ENCODE measurements at regions not wholly inside any gene's neighbourhood (a gene's known extent, or its start where the extent isn't known, plus 50 kb on each side); places are given as distances from the start of the nearest gene placed in this dataset.

DNA sequence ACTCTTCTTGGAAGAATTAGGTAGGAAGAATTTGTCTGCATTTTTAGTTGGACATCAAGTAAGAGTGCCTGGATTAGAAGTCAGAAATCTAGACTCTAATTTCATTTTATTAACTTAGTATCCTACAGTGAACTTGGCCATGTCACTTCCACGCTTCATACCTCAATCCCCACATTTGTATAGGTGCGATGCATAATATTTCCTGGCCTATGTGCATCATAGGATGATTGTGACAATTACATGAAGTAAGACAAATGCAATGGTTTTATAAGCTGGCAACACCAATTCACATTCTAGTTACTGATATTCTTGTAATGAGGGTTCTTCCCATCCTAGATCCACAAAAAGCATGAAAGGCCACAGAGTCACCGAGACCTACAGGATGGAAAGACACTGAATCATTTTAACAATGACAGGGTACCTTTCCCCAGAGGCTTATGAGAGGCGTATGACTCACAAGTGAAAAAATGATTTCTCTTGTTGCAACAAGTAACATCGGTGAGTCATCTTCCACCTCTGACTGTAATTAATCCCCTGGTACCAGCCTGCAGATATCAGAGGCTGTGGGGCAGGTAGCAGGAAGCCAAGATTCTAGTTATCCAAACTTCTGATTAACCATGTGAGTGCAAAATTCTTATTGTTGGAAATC lies 56.0 kb upstream of the OR5AK2 start:
- ATAC-seq (no peak), DNase-seq (no peak)
- intact Hi-C loops (cut with micrococcal nuclease), result no loop called here

DNA sequence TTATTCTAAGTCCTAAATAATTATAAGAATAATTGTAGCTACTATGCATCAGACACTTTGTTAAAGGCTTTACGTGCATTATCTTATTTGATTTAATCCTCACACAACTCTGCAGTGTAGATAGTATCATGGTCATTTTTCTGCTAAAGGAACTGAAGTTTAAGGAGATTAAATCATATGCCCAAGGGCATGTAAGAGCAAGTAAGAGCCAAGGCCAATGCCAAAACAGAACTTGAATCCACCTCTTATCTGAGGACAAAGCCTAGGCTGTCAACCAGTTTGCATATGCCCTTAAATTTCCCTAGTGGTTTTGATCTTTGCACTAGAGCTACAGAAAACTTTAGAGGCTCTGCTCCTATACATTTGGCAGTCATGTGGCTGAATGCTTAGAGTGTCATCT lies 65.6 kb upstream of the OR5AK2 start:
- no peak for DNase-seq
- intact Hi-C loops (cut with micrococcal nuclease), result no loop called here
- no peak for ATAC-seq

DNA sequence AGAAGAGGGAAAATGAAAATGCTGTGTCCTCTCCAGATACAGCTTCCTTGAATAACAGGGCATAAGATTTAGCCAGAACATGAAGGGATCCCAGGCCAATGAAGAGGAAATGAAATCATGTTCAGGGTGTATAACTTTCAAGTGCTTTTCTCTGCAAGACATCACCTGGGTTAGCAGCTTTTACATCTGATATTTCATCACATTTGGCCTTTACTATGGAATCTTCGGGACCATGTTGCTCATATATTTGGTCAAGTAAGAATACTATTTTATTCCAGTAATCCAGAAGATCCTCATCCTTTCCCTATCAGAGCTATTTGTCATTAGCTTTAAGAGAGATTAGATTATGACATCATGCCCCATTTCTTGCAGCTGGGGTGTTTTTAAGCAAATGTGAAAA lies 66.3 kb upstream of the OR5AK2 start:
- intact Hi-C loops (cut with micrococcal nuclease), result no loop called here

DNA sequence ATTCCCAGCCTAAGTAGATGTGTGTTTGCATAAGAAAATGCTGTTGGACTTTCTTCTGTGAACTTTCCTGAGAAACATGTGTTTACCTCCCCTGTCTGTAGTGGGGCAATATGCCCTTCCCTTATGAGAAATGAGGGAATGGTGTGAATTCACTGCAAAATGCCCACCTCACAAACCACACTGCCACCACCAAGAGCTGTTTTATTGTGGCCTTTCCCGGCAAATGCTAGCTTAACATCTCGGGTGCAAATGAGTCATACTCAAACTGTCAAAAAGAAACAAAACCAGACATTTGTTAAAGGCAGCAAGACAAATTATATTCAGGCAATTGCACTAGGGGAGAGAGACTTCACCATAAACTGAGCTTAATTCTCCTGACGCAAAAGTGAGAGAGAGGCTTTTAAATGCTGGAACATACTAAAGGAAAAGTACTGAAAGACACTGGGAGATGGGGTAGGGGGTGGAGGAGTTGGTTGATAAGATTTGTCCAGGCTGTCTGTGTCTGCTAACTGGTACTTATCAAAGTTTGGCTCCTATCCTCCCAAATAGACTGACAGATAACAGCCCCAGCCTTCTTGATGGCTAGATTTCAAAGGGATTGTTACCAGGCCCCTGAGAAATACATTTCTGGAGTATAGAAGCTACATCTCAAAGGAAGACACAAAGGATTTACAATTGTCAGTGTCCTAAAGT lies 70.9 kb upstream of the OR5AK2 start:
- intact Hi-C loops (cut with micrococcal nuclease), result no loop called here
- no peak for DNase-seq
- no peak for ATAC-seq

More for the DNA sequence above, 66.3 kb upstream of the OR5AK2 start:
- DNase-seq (no peak), ATAC-seq (peak; percentile 22)

DNA sequence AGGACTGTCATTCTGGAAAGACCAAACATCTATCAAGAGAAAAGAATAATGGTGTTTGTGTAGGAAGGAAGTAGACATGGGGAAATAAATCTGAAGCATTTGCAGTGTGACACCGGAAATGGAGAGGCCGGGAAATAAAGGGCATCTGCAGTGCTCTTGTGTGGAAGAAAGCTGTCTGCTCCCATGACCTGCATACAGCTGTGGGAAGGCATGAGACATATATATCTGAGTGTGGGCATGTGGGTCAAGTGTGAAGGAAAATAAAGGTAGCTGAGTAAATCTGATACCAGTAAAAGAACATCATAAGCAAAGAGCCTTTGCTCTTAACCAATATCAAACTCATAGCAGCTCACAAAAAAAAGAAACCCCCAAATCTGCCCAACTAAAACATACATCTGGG lies 72.1 kb upstream of the OR5AK2 start:
- ATAC-seq (no peak), DNase-seq (no peak)
- intact Hi-C loops (cut with micrococcal nuclease), result no loop called here

DNA sequence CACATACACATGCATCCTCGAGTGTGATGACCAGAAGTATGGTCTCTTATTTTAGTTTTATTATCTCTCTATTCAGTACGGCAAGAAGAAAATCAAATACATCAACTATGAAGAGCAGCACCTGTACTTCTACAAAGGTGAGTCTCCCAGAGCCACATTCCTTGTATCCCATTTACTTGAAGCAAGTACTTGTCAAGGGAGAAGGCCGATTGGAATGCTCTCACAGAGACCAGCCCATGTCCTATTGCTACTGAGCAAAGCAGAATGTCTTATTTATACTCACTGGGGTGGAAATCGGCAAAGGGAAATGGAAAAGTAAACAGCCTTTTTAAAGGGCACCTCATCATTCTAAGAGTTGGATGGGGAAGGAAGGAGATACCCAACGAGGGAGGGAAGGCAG lies 72.6 kb upstream of the OR5AK2 start:
- DNase-seq, result no peak
- no peak for ATAC-seq
- intact Hi-C loops (cut with micrococcal nuclease), result no loop called here

DNA sequence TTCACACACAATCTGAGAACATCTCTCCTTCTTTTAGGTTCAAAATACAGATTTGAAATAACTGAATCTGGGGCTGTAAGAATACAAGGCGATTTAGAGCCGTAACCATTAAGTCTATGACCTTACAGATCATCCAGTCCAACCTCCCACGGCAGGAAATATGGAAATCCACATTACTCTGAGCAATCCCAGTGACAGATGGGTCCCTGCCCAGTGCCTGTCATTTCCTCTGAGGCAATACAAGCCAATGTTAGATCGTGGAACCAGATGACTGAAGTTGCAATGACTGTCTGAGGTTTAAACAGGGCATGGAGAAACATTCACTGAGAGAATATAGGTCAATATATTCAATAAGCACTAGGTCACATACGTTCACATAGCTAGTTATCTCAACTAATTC lies 77.4 kb upstream of the OR5AK2 start:
- DNase-seq (no peak), ATAC-seq (no peak)
- intact Hi-C loops (cut with micrococcal nuclease), result no loop called here

DNA sequence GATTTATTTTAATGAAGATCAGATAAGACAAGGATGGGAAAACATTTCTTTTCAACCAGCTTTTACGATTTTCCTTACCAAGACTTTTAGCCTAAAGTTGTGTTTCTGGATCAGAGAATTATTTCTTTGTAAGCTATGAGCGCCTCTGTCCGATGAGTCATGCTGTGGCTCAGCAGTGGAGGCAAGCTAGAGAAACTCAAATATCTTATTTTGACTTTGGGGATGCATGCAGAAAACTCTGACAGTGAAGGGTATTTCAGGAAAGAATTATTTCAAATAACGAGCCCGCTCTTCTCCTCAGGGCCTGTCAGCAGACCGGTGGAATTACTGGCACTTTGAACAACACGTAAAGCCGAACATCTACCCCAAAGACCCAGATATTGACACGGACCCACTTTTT lies 77.9 kb upstream of the OR5AK2 start:
- intact Hi-C loops (cut with micrococcal nuclease), result no loop called here
- DNase-seq, result no peak
- no peak for ATAC-seq

DNA sequence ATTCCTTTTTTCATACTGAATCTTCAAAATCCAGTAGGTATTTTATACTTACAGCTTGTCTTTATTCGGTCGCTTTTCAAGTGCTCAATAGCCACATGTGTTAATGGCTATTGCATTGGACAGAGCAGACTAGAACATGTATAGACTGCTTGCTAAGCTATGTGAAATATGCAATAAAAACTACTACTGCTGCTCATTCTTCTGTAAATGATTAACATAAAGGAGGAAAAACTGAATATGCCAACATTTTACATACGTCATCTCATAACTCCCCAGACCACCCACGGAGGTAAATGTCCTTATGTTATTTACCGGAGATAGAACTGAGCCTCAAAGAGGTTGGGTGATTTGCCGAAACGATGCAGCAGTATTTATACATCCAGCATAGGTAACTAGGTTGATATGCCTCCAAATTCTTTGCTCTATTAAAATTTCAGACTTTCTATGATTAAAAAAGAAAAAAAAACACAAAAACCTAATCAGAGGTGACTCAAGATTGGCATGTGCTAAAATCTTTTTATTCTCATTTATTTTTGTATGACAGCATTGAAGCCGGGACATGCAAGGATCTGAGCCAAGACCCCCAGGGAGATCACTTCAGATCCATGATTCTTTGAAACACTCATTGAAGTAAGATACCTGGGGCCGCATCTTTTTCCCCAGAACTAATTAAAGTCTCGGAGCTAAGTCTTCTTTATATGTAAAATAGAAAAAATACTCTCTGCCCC lies 78.5 kb upstream of the OR5AK2 start:
- ATAC-seq (no peak), DNase-seq (no peak)
- intact Hi-C loops (cut with micrococcal nuclease), result no loop called here

DNA sequence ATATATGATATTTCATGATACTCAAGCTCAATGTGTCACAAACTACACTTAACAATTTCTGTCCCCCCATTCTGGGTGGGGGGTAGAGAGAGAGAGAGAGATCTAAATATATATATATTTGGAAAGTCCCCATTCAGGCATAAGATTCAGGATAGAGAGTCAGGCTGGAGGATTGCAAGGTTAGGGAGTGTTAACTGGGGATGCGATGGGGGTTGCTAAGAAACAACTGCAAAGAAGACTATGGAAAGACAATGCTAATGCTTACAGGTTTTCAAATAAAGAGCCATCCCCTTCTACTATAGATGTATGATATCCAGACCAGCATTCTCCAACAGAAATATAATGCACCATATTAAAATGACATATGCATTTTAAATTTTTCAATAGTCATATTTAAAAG lies 79.2 kb upstream of the OR5AK2 start:
- DNase-seq (no peak), ATAC-seq (no peak)
- intact Hi-C loops (cut with micrococcal nuclease), result no loop called here

DNA sequence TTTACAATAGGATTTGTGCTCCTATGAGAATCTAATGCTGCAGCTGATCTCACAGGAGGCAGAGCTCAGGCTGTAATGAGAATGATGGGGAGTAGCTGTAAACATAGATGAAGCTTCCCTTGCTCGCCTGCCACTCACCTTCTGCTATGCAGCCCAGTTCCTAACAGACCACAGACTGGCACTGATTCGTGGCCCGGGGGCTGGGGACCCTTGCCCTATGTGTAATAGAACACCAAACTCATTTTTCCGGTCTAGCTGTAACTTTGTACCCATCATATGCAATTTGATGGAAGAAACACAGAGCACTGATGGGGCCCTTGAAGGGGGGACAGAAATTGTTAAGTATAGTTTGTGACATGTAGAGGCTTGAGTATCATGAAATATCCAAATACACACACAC lies 79.6 kb upstream of the OR5AK2 start:
- DNase-seq, result no peak
- ATAC-seq, result no peak
- intact Hi-C loops (cut with micrococcal nuclease), result no loop called here

DNA sequence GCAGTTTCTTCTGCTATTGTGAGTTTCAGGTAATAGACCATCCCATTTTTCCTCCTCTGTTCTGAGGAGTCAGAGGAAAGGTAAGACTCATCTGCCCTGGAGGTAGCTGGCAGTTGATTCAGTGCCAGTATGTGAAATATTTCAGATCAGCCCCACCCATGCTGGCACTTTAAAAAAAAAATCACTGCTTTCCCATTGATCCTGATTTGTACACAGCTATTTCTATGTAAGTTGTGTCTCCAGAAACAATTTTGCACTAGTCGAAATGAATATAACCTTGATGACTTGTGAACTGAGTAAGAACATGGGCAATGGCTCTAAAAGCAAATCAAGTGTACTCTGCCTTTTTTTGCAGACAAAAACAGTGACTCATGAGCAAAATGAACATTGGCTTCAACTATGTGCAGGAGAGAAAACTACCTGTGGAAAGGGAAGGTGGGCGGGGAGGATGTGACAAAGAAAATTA lies 82.0 kb upstream of the OR5AK2 start:
- ATAC-seq, result no peak
- intact Hi-C loops (cut with micrococcal nuclease), result no loop called here
- no peak for DNase-seq

DNA sequence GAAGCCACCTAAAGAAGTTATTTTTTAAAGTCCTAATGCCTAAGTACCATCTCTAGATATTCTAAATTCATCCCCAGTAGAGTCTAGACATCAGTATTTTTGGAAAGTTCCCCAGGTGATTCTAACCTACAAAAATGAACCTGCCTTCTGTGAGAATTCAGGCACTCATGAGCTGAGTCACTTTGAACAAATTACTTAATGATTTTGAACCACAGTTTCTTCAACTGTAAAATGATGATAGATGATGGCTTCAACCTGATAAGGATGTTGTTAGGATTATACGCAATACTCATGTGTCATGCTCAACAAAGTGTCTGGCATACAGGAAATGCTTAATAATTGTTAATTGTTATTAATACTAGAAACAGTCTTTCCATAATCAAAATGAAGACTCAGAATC lies 82.8 kb upstream of the OR5AK2 start:
- DNase-seq (no peak), ATAC-seq (no peak)
- intact Hi-C loops (cut with micrococcal nuclease), result no loop called here

DNA sequence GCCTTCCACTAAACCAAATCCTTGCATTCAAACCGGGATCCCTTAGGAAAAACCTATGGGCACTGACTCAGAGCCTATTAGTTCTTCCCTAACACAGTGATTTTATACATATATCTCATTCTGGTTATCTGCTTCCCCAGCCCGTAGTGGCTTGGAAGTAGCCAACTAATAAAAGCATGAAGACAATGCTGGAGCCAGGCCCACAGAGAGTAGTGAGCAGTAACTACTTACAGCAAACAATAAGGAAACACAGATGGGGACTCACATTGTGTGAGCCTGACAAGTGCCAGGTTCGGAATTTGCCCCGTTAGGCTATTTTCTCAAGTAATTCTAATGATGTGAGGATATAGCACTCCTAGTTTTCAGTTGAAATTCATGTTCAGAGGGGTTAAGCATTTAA lies 83.3 kb upstream of the OR5AK2 start:
- intact Hi-C loops (cut with micrococcal nuclease), result no loop called here
- DNase-seq (no peak), ATAC-seq (no peak)

DNA sequence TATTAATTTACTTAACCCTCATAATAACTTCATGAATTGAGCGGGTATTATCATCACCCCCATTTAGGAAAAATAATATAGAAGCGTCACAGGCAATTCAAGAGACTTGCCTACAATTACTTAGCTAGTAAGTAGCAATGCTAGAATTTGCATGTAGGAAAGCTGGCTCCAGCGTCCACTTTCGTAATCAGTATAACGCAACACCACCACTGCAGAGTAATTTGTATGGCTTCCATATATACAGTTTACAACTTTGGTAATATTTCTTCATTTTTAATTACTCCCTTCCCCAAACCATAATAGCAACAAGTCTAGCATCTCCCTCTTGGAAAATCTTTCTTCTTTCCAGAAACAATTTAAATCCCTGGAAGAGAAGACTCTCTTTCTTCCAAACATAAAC lies 89.9 kb upstream of the OR5AK2 start:
- no peak for ATAC-seq
- intact Hi-C loops (cut with micrococcal nuclease), result no loop called here
- no peak for DNase-seq

DNA sequence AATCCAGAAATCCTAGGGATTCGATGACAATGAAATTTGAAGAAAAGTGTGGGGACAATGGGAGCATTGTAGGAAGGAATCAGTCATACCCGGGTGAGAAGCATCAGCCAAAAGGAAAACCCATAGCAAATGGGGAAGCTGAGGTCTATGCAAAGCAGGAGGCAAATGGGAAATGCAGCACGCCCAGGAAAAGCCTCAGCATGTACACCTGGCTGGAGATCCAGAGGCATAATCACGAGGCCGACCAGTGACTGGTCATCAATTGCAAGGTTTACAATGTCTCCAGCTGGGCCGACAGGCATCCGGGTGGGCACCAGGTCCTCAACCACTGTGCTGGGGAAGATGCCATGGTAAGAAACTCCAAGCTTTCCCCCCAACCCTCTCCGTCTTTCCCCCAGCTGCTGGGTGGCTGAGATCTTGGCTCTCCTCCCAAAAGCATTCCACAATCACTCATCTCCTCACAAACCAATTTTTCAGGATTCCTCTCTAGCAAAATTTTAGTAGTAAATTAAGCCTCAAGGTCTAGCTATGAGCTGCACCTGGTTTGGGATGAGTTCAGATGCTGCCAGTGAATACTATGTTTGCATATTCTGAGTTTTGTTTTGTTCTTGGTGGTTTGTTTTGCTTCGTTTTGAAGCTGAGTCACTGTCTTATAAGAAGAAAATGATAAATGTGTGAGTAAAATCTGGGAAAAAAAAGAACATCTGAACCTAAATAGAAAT lies 98.0 kb upstream of the OR5AK2 start:
- DNase-seq (no peak), ATAC-seq (no peak)
- intact Hi-C loops (cut with micrococcal nuclease), result no loop called here

DNA sequence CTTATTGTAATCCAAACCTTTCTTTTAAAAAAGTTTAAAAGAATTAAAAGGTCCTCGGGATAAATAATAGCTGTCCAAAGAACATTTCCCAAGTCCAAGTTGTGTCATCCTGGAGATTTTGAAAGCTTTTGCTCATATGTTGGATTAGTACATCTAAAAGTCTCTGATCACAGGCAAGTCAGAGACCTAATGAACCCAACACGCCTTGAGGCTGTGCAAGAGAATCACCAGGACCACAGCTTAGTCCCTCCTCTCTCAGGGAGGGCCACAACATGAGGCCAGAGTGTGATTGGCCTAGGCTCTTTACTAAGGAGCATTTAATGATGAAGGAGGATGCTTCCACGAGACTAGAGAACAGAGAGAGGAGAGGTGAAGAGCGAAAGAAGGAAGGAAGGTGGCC lies 98.7 kb upstream of the OR5AK2 start:
- DNase-seq, result no peak
- intact Hi-C loops (cut with micrococcal nuclease), result no loop called here
- no peak for ATAC-seq

DNA sequence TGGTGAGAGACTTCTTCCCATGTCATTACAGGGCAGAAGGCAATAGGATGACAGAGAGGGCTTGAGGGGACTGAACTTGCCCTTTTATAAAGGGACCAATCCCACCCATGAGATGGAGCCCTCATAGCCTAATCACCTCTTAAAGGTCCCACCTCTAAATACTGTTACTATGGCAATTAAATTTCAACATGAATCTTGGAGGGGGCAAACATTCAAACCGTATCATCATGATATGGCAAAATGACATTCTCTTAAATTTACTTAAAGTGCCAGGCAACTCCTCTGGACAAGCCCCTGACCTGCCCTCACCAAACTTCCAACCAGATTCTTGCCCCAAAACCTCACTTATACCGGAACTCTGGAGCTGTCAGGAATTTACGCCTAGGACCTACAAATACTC lies 100.8 kb upstream of the OR5AK2 start:
- no peak for ATAC-seq
- intact Hi-C loops (cut with micrococcal nuclease), result no loop called here
- DNase-seq, result no peak

DNA sequence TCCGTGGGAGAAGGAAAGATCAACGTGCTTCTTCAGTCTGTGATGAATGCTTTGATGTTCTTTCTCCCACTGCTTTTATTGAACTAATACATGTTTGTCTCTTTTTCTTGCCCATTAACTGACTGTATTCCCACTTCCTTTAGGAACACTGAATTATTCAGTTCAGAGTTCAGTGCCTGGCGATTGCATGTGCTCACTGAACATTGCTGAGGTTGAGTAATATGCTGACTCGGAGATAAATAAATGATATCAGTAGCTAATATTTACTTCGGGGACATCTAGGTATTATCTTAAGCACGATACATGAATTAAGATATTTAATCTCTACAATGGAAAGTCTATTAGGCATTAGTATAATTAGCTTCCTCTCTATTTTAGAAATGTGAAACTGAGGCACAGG lies 102.3 kb upstream of the OR5AK2 start:
- DNase-seq (no peak), ATAC-seq (no peak)
- intact Hi-C loops (cut with micrococcal nuclease), result no loop called here

DNA sequence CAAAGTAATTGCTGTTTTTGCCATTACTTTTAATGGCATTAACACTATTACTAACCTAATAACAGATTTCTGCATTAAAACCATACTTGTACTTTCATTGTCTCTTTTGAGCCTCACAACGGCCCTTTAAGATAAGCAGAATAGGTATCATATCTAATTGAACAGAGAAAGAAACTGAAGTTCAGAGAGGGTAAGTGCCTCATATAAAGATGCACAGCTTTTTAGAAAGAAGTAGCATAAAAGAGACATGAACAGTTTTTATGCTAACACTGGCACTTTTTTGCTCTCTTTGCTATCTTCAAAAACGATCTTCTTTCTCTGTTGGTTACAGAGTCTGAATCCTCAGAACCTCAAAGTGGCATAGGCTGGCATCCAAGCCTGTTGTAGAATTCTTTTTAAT lies 102.9 kb upstream of the OR5AK2 start:
- DNase-seq (no peak), ATAC-seq (no peak)
- intact Hi-C loops (cut with micrococcal nuclease), result no loop called here
